ENCODE measurements at regions not wholly inside any gene's neighbourhood (a gene's known extent, or its start where the extent isn't known, plus 50 kb on each side); places are given as distances from the start of the nearest gene placed in this dataset.
A peak's percentile ranks its signal among the peaks of the same experiment; 100 is the strongest.

DNA sequence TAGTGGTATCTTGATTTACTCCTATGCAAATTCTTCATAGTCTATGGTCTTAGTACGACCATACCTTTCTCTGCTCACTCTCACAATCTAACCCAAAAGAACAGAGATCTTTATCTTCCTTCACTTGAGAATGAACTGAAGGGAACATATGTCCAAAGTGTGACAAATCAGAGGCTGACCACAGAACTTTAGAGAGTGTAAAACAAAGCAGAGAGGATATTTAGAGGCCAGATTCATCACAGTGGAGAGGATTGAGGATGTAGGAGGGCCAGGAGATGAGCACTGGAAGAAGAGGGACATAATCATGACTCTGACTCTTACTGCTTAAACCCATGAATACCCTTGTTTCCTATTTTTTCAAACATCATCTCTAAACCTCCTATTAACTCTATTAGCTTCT lies 935.3 kb upstream of the PHF14 start:
- DNase-seq, result no peak

GRCh38 chr7:10040674-10041073 lies 933.0 kb upstream of the PHF14 start:
- DNase-seq, result no peak

- DNase-seq, result no peak
These were observed 902.8 kb upstream of the PHF14 start for GRCh38 chr7:10070899-10071298.

- no peak for DNase-seq
These were observed 897.8 kb upstream of the PHF14 start for GRCh38 chr7:10075866-10076265.

DNA sequence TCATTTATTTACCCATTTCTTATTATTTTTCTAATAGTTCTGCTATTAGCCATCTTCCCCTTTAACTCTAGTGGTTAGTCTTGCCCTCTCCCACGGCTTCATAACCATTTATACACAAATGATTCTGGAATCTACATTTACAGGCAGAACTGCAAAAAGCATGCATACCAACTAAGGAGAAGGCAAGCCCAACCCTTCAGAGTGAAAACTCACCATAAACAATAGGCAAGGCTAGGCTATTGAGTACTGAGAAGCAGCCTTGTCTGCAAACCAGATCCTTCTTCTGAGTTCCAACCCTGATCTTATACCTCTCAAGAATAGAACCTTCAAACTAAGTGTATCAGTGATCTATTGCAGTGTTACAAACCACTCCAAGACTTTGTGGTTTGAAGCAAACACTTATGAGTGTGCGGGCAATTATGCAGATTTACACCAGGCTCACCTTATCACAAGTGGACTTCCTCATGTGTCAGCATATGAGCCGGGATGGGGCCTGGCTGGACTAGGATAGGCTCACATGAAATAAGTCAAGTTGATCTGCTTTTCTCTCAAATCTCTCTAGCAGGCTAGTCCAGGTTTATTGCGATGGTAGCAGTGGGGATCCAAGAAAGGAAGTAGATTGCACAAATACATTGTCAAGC lies 896.9 kb upstream of the PHF14 start:
- DNase-seq, result no peak

- DNase-seq, result no peak
These were observed 894.1 kb upstream of the PHF14 start for GRCh38 chr7:10079572-10079971.

DNA sequence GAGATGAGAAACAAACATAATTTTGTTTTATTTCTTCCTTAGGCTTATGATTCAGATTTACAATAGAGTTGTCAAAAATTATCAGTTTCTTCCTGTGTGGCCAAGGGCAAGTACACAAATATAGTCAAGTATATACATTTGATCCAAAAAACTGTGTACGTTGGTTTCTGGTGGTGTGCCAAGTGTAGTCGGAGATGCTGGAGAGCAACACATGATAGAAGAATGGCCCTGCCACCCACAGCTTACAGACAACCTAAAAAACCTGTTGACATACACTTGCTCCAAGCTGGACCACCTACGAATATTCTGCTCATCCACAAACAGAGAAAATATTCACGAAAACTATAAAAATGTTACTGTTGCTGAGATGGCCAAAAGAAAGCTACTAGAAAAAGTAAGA lies 890.8 kb upstream of the PHF14 start:
- DNase-seq, result no peak

DNA sequence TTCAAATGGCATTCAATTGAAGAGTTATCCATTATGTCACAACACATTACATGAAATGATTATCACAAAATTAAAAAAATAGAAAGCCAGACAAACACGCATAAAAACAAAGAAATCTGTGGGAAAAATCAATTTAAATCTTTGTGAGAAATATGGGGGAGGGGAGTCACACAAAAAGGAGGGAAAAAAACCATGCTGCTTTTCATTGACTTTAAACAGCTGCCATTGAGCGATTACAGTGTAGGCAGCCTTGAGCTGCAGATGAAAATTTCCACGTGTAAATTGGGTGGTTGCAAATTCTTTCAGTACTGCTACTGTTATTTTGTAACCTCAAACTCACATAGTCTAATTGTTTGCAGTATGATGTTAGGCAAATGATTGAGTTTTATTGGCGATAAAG lies 889.9 kb upstream of the PHF14 start:
- no peak for DNase-seq

GRCh38 chr7:10085231-10085630 lies 888.4 kb upstream of the PHF14 start:
- DNase-seq, result no peak

DNA sequence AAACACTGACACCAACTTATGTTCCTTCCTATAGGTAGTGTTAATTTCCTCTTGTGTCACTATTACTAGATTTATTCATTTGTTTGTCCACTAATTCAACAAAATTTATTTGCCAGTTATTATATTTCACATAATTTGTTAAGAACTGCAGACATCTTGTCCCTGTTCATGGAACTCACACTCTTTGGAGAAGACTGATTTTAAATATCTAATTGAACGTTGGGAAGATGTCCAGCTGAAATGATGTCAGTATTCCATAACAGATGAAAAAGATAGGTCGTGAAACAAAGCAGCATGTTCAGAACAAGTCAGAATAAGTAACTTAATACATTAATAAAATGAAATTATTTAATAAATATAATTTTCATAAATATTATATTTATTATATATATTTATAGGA lies 873.1 kb upstream of the PHF14 start:
- DNase-seq, result no peak

DNA sequence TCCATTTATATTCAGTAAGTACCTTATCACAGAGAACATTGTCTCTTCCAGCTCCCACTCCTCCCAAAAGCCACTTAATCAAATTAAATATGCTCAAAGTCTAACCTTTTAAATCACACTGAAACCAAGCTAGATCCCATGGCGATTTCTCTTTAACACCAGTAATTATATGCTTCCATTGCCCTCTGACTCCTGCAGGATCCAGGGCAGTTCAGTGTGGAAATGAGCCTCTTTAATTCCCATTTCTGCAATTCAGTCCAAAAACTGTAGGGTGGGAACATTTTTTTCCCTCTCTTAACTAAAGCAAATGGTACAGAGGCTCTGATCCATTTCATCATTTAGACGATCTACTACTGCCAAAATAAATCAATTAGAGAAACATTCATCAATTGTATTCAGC lies 872.3 kb upstream of the PHF14 start:
- DNase-seq, result no peak

DNA sequence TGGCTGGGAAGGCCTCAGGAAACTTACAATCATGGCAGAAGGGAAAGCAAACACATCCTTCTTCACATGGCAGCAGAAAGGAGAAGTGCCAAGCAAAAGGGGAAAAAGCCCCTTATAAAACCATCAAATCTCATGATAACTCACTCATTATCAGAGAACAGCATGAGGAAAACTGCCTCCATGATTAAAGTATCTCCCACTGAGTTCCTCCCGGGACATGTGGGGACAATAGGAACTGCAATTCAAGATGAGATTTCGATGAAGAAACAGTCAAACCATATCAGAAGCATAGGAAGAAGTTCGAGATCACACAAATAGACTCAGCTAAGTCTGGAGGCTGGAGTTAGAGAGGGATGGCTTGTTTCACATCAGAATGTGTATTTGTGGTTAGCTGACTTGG lies 869.4 kb upstream of the PHF14 start:
- DNase-seq, result no peak

DNA sequence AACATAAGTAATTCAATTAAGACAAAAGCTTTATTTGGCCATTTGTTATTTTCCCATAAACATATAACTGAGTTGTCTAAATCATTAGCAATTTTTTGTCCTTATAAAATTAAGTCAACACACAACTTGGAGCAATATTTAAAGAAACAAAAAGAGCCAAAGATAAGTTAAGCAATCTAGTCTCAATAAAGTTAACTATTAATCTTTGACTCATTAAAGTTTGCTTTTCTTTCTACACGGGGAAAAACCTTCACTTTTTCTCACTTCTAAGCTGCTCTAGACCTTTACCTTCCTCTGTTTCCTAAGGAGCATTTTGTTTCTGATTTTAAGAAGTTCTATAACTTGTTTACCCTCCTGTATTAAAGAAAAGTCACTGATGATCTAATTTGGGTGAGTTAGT lies 867.1 kb upstream of the PHF14 start:
- no peak for DNase-seq

DNA sequence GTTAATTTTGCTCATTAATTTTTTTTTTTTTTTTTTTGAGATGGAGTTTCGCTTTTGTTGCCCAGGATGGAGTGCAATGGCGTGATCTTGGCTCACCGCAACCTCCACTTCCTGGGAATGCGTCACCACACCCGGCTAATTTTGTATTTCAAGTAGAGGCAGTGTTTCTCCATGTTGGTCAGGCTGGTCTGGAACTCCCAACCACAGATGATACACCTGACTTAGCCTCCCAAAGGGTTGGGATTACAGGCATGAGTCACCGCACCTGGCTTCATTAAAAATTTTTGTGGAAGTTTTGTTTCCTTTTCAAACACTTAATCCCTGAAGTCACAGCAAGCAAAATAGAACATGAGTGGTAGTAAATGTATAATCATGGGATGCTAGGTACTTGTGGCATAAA lies 857.2 kb upstream of the PHF14 start:
- no peak for DNase-seq

DNA sequence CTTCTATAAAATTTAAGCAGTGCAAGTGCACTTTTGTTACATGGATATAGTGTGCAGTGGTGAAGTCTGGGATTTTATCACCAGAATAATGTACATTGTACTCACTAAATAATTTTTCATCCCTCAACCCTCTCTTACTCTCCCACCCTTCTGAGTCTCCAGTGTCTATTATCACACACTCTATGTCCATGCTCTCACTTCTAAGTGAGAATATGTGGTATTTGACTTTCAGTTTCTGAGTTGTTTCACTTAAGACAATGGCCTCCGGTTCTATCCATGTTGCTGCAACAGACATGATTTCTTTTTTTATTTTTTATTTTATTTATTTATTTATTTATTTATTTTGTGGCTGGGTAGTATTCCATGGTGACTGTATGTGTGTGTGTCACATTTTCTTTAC lies 855.9 kb upstream of the PHF14 start:
- DNase-seq, result no peak

DNA sequence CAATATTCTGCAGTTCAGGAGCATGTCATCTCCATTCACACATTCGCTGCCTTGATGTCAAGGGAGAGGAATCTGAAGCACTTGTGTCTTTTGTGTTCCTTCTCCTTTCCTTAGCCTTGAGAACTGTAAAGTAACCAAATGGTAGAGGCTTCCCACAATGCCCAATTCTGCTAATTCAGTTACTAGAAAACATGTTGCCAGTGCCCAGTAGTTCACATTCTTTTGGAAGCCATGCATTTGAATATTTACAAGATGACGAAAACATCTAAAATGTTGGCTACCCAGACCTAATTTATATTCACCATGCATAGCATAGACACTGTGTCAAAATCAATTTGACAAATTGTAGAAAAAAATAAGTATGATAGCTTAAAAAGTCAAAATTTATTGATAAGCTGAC lies 852.7 kb upstream of the PHF14 start:
- no peak for DNase-seq

DNA sequence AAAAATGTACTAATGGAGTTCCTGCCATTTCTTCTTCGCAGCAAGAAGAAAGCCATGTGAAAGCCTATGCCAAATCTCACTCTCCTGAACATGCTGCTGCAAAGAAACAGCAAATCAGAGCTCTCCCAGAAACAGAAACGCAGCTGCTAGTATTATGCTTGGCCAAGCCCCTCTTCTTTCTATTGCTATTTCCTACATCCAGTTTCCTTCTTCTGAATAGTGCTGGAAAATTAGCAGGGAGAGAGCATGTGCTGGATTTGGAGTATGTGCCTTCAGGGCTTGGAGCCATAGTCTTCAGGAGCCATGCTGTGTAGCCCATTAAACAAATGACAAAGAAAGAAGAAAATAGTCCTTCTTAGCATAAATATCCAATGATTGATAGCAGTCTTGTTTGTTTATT lies 852.0 kb upstream of the PHF14 start:
- no peak for DNase-seq

DNA sequence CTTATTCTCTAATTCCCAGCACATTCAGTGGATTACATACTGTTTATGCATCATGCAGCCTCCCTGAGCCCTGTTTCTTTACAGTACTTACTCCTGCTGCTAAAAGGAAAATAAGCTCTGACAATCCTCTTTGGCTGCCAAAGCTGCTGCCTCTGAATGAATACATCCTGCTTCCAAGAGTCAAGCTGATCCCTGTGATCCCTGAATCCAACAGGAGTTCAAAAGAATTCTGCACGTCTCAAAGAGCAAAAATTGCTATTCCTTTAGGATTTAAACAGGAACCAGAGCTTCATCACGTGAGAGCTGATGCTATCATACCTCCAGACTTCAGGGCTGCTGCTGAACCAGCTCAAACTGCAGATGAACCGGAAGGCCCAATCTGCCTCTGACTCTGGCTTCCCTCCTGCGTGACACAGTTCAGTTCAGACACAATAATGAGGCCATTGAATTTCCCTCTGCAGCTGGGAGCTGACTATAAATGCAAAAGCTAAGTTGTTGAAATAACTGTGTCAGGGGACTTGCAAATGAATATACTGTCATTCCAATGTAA lies 851.0 kb upstream of the PHF14 start:
- DNase-seq, result no peak

DNA sequence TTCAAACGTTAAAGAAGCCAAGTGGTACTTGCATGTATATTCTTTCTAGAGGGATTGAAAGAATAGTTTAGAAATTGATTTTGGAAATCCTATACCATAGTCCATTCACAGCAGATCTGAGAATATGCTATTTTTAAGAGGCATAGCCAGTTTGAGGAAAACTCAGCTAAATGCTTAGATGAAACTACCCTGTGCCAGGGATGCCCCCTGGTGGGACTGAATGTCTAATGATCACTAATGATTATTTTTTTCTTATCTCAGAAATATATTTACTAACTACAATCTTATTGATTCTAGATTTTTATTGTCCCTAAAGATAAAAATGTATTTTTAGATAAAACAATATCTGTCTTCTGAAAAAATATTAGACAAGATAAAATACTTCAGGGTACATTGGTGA lies 844.9 kb upstream of the PHF14 start:
- DNase-seq, result peak; percentile 16

GRCh38 chr7:10138087-10138854 lies 835.4 kb upstream of the PHF14 start:
- DNase-seq, result no peak

DNA sequence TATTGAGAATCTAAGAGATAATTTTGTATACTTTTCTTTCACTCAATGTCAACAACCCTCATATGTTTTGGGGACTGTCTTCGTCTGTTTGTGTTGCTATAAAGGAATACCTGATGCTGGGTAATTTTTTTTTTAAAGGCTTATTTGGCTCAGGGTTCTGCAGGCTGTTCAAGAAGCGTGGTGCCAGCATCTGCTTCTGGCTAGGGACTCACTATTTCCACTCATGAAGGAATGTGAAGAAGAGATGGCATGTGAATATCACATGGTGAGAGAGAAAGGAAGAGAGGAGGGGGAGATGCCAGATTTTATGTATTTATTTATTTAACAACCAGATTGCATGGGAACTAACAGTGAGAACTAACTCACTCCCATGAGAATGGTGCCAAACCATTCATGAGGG lies 827.4 kb upstream of the PHF14 start:
- no peak for DNase-seq

- DNase-seq, result no peak
These were observed 816.7 kb upstream of the PHF14 start for GRCh38 chr7:10156972-10157371.

DNA sequence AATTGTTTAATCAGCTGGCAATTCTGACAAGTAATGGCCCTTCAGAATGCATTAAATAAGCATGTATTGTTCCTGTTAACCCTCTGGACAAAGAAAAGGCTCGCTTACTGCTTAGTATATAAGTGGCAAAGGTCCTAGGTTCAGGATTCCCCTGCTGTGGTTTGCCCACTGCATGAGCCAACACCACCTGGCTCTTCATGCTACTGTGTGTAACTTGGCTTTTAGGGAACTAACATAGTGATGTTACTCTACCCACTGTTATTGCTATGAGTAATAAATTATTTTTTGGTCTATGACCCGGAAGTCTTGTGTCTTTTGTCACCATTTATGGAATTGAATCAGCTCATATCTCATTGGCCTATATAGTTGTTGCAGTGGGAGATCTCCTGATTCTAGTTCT lies 791.7 kb upstream of the PHF14 start:
- DNase-seq, result no peak

DNA sequence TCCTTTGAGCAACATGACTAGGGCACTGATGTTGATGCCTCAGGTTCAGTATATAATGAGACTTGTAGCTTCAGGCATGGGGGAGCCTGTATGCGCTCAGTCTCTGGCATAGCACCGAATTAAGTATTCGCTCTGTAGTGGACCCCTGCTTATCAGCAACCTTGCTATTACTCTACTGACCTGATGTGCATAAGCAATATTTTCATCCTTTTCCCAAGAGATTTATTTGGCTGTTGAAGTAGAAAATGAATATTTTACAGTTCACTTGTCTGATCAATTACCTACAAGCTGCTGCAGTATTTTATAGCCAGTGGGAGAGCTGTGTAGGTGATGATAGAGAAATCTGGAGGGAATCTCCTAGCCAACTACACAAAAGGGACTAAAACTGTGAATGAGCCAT lies 781.6 kb upstream of the PHF14 start:
- no peak for DNase-seq

- DNase-seq, result no peak
These were observed 768.0 kb upstream of the PHF14 start for GRCh38 chr7:10205696-10206095.

All from hematopoietic multipotent progenitor cell treated with erythropoietin and hydrocortisone succinate and interleukin-3 and kit ligand, for 8 days (in vitro differentiated cells).